Body of pancreas (tissue), 4 donors: ENCODE measurements at regions not wholly inside any gene's neighbourhood (a gene's known extent, or its start where the extent isn't known, plus 50 kb on each side); places are given as distances from the start of the nearest gene placed in this dataset.

Experiments
- ATAC-seq: fragments of 150-250 bp; one replicate; pipeline ENCODE4 v1.9.1; 2016
- DNase-seq, 4 donors: peaks; one replicate each; pipeline ENCODE4 v3.0.0-alpha.2; 2019
- H3K27ac ChIP-seq, 4 donors: fragments of 200-600 bp; sonication (generic); 1 replicate in 3 of 4; 2 replicates in 1 of 4; pipeline versions ENCODE4 v1.5.1 to v1.6.1; 2016 to 2019; ENCODE audit warnings: mild to moderate bottlenecking in 1 of 4, mixed read lengths in 1 of 4, moderate library complexity in 1 of 4
- H3K27me3 ChIP-seq, 2 donors: fragments of 200-600 bp; sonication (generic); one replicate each; pipeline ENCODE4 v1.6.0; 2016; ENCODE audit warnings: mild to moderate bottlenecking in 1 of 2
- H3K36me3 ChIP-seq, 2 donors: fragments of 200-600 bp; sonication (generic); replicated peaks in 1 of 2; 2 replicates each; pipeline ENCODE4 v1.5.1; 2016; ENCODE audit warnings: low read depth in 2 of 2; ENCODE audit not compliant: insufficient read depth in 1 of 2
- H3K4me1 ChIP-seq: fragments of 200-600 bp; sonication (generic); one replicate; pipeline ENCODE4 v1.6.0; 2016
- H3K4me3 ChIP-seq, 2 donors: fragments of 200-600 bp; sonication (generic); 1 replicate in 1 of 2; 2 replicates in 1 of 2; pipeline ENCODE4 v1.5.1; 2016 to 2019
- H3K9me3 ChIP-seq, 3 donors: fragments of 200-600 bp; sonication (generic); 1 replicate in 2 of 3; 2 replicates in 1 of 3; pipeline ENCODE4 v1.5.1; 2016
- POLR2A ChIP-seq, 3 donors: fragments of 450-650 bp; IDR thresholded peaks; one replicate each; pipeline ENCODE4 v1.6.1; 2016; ENCODE audit warnings: antibody characterized with exemption in 3 of 3, mild to moderate bottlenecking in 2 of 3
- WGBS, 2 donors: methylation state at CpG; one replicate each; pipeline ENCODE4 v1.1.5; 2017; 5-methylcytosine and 5-hydroxymethylcytosine counted together
- intact Hi-C: fragments of 100-400 bp; cut with DNase I; formaldehyde crosslinking; loops from one replicate; pipeline ENCODE4 v1.15.1; 2023
- TF ChIP-seq, protein P1 (sequence below), 7 experiments: fragments of 450-650 bp in 4 of 7; fragments of 200-600 bp in 3 of 7; sonication (generic) in 3 of 7; IDR thresholded peaks; one replicate each; pipeline ENCODE4 v1.5.1; 2016 to 2019; ENCODE audit warnings: antibody characterized with exemption in 7 of 7

DNA sequence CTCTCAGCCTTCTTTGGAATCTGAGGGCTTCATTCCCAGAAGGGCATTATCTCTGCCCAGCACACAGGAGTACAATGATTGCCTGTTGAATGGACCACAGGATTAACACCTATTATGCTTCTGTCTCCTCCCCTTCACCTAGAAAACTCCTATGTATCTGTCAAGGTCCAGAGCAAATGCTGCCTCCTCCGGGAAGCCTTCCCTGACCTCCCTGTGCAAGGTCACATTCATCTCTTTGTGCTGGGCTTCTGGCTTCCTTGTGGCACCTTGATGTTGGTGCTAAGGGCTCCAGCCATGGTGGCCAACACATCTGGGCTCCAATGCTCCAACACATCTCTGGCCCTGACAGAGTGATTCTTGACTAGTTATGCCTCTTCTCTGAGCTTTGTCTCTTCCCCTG, 49.9 kb upstream of the ATP2B2 start:
- no peaks in the 10 kb centered on the region for H3K36me3 ChIP-seq
- no peak for DNase-seq
- WGBS, 2 donors = 78 to 83% methylated on average over 1 of the region's 1 CpG
- H3K27me3 ChIP-seq = no peaks in the 10 kb centered on the region
- intact Hi-C loops = no loop called here
- H3K4me1 ChIP-seq = no peaks in the 10 kb centered on the region
- ATAC-seq = no peak
- TF ChIP-seq, protein P1, sequence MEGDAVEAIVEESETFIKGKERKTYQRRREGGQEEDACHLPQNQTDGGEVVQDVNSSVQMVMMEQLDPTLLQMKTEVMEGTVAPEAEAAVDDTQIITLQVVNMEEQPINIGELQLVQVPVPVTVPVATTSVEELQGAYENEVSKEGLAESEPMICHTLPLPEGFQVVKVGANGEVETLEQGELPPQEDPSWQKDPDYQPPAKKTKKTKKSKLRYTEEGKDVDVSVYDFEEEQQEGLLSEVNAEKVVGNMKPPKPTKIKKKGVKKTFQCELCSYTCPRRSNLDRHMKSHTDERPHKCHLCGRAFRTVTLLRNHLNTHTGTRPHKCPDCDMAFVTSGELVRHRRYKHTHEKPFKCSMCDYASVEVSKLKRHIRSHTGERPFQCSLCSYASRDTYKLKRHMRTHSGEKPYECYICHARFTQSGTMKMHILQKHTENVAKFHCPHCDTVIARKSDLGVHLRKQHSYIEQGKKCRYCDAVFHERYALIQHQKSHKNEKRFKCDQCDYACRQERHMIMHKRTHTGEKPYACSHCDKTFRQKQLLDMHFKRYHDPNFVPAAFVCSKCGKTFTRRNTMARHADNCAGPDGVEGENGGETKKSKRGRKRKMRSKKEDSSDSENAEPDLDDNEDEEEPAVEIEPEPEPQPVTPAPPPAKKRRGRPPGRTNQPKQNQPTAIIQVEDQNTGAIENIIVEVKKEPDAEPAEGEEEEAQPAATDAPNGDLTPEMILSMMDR (IDR thresholded peaks at IDR 0.05) = no peak
- TF ChIP-seq POLR2A (IDR thresholded peaks at IDR 0.05) = no peak
- no peak overlapping the region for H3K4me3 ChIP-seq
- H3K27ac ChIP-seq = no peak overlapping the region
- no peaks in the 10 kb centered on the region for H3K9me3 ChIP-seq

DNA sequence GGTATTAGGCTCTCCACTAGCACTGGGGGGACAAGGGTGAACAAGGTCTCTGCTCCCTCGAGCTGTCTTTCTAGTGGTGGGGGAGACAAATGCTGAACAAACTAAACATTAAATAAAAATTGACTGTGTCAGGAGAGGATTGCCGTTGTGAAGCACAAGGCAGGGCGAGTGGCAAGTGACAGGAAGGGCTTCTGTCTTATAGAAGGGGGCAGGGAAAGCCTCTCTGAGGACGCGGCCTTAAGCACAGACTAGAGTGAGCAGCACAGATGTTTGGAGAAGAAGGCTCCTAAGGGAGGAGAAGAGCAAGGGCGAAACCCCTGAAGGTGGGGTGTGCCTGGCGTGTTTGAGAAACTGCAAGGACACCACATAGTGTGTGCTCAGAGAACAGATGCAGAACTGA, 50.9 kb upstream of the ATP2B2 start:
- TF ChIP-seq, protein P1 (IDR thresholded peaks at IDR 0.05) = no peak
- TF ChIP-seq POLR2A (IDR thresholded peaks at IDR 0.05) = no peak
- H3K27me3 ChIP-seq = no peaks in the 10 kb centered on the region
- no peak overlapping the region for H3K4me3 ChIP-seq
- 57 to 62% methylated on average over 7 of the region's 7 CpGs for WGBS, 2 donors
- no peak for DNase-seq
- no peaks in the 10 kb centered on the region for H3K9me3 ChIP-seq
- H3K36me3 ChIP-seq = no peaks in the 10 kb centered on the region
- H3K27ac ChIP-seq = no peak overlapping the region
- H3K4me1 ChIP-seq = no peaks in the 10 kb centered on the region
- ATAC-seq = no peak
- intact Hi-C loops = no loop called here

DNA sequence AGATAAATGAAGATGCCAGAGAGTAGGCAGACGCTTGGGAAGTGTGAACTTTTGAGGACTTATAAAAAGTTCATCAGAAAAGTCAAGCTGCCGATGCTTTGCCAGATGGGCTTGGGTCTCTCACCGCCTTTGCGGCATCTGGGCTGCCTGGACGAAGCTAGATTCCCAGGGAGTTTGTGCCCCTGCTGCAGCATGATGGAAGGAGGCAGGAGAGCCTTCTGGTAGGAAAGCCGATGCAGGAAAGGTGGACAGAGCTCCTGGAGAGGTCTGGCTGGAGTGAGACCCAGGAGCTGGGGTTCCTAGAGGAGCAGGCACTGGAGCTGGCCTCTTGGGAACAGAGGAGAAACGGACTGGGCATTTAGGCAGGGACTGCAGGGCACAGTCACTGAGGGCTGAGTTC, 51.9 kb upstream of the ATP2B2 start:
- H3K27me3 ChIP-seq = no peaks in the 10 kb centered on the region
- H3K4me1 ChIP-seq = no peaks in the 10 kb centered on the region
- no peaks in the 10 kb centered on the region for H3K9me3 ChIP-seq
- no peaks in the 10 kb centered on the region for H3K36me3 ChIP-seq
- no peak for TF ChIP-seq POLR2A (IDR thresholded peaks at IDR 0.05)
- TF ChIP-seq, protein P1 (IDR thresholded peaks at IDR 0.05) = no peak
- no peak overlapping the region for H3K27ac ChIP-seq
- DNase-seq (no peak), ATAC-seq (no peak)
- intact Hi-C loops = no loop called here
- WGBS, 2 donors = 61 to 66% methylated on average over 7 of the region's 7 CpGs
- no peak overlapping the region for H3K4me3 ChIP-seq

DNA sequence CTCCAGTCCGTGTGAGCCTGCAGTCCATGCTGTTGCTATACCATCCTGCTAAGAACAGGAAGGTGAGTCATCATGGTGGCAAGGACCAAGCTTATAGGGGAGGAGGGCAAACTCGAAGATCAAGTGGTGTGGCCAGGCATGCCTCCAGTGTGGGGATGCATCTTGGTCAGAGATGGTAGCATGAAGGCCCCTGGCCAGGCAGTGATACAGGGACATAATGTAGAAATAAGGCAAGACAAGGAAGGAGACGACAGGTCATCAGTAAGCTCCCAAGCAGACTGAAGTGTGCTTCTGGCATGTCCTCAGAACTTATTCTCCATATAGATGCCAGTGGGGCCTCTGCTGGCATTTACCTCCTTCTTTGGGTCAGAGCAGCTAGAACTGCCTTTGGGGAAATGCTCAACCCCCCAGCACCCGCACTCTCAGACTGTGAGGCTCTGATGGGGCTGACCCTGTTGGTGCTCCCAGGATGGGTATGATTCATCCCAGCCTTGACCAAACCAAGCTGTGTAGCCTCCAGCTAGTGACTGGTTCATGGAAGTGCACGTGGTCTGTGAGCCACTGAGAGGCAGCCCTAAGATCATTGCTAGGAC, 52.5 kb upstream of the ATP2B2 start:
- intact Hi-C loops = no loop called here
- Histone ChIP-seq H3K4me3 (no peak overlapping the region), H3K27ac (no peak overlapping the region), H3K27me3 (no peaks in the 10 kb centered on the region), H3K9me3 (no peaks in the 10 kb centered on the region), H3K36me3 (no peaks in the 10 kb centered on the region), H3K4me1 (no peaks in the 10 kb centered on the region)
- 40 to 49% methylated on average over 4 to 5 of the region's 5 CpGs for WGBS, 2 donors
- TF ChIP-seq POLR2A (IDR thresholded peaks at IDR 0.05) = no peak
- TF ChIP-seq, protein P1 (IDR thresholded peaks at IDR 0.05) = no peak
- ATAC-seq (no peak), DNase-seq (no peak)

DNA sequence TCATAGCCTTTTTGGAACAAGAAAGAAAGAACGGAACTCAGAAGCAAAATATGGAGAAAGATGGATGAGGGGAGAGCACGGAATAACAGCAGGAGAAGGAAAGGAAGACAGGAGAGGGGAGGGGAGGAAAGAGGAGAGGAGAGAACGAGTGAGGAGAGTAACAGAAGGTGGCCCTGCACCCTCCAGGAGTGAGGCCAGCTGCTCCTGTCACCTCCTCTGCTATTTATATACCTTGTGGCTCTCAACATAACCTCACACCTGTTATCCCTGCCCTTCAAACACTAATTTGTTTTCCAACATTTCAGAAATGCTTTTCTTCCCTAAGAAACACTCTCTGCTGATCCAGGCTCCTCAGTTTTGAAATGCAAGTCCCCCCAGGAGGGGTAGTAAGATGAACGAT, 53.4 kb upstream of the ATP2B2 start:
- Histone ChIP-seq H3K27ac (no peak overlapping the region), H3K4me3 (no peak overlapping the region), H3K4me1 (no peaks in the 10 kb centered on the region), H3K36me3 (no peaks in the 10 kb centered on the region), H3K9me3 (no peaks in the 10 kb centered on the region), H3K27me3 (no peaks in the 10 kb centered on the region)
- ATAC-seq (no peak), DNase-seq (no peak)
- intact Hi-C loops = no loop called here
- 30 to 35% methylated on average over 4 of the region's 4 CpGs for WGBS, 2 donors
- no peak for TF ChIP-seq POLR2A (IDR thresholded peaks at IDR 0.05)
- TF ChIP-seq, protein P1 (IDR thresholded peaks at IDR 0.05) = no peak
